ENCODE measurements at regions not wholly inside any gene's neighbourhood (a gene's known extent, or its start where the extent isn't known, plus 50 kb on each side); places are given as distances from the start of the nearest gene placed in this dataset.

- TF ChIP-seq, protein P1, sequence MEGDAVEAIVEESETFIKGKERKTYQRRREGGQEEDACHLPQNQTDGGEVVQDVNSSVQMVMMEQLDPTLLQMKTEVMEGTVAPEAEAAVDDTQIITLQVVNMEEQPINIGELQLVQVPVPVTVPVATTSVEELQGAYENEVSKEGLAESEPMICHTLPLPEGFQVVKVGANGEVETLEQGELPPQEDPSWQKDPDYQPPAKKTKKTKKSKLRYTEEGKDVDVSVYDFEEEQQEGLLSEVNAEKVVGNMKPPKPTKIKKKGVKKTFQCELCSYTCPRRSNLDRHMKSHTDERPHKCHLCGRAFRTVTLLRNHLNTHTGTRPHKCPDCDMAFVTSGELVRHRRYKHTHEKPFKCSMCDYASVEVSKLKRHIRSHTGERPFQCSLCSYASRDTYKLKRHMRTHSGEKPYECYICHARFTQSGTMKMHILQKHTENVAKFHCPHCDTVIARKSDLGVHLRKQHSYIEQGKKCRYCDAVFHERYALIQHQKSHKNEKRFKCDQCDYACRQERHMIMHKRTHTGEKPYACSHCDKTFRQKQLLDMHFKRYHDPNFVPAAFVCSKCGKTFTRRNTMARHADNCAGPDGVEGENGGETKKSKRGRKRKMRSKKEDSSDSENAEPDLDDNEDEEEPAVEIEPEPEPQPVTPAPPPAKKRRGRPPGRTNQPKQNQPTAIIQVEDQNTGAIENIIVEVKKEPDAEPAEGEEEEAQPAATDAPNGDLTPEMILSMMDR (IDR thresholded peaks at IDR 0.05; ENCODE audit: poor library complexity, severe bottlenecking): no peak
- TF ChIP-seq REST (IDR thresholded peaks at IDR 0.05; ENCODE audit: borderline replicate concordance): no peak
Measured at GRCh38 chr14:71645656-71646055, 286.6 kb upstream of the RGS6 start.
